Liver (tissue), 7 donors: ENCODE measurements at regions not wholly inside any gene's neighbourhood (a gene's known extent, or its start where the extent isn't known, plus 50 kb on each side); places are given as distances from the start of the nearest gene placed in this dataset.

Experiments
- DNase-seq: peaks from one replicate; pipeline ENCODE4 v3.0.0-alpha.2; 2017; ENCODE audit warnings: low spot score
- H3K27ac ChIP-seq, 2 donors: one replicate each; pipeline ENCODE4 v1.7.0; 2013; ENCODE audit warnings: inconsistent platforms in 2 of 2, low read length in 2 of 2, control low read depth in 1 of 2, low read depth in 1 of 2, mild to moderate bottlenecking in 1 of 2
- H3K27me3 ChIP-seq, 4 donors: one replicate each; pipeline versions ENCODE4 v1.6.1 to v1.7.0; 2013; ENCODE audit warnings: low read length in 3 of 4, inconsistent platforms in 1 of 4, mild to moderate bottlenecking in 1 of 4, moderate library complexity in 1 of 4; ENCODE audit not compliant: control insufficient read depth in 4 of 4, insufficient read depth in 4 of 4
- H3K36me3 ChIP-seq, 4 donors: one replicate each; pipeline versions ENCODE4 v1.6.1 to v1.7.0; 2013; ENCODE audit warnings: low read length in 3 of 4, mild to moderate bottlenecking in 3 of 4, low read depth in 1 of 4, moderate library complexity in 1 of 4; ENCODE audit not compliant: control insufficient read depth in 4 of 4, insufficient read depth in 3 of 4
- H3K4me1 ChIP-seq, 4 donors: one replicate each; pipeline versions ENCODE4 v1.6.1 to v1.7.0; 2013; ENCODE audit warnings: low read length in 3 of 4, mild to moderate bottlenecking in 3 of 4, moderate library complexity in 1 of 4; ENCODE audit not compliant: control insufficient read depth in 4 of 4, insufficient read depth in 4 of 4
- H3K4me3 ChIP-seq, 3 donors: one replicate each; pipeline versions ENCODE4 v1.6.1 to v1.7.0; 2013; ENCODE audit warnings: low read length in 3 of 3, control low read depth in 1 of 3, low read depth in 1 of 3, mild to moderate bottlenecking in 1 of 3
- H3K9ac ChIP-seq, 2 donors: one replicate each; pipeline ENCODE4 v1.7.0; 2013; ENCODE audit warnings: low read length in 2 of 2, mild to moderate bottlenecking in 2 of 2, moderate library complexity in 2 of 2, control low read depth in 1 of 2, low read depth in 1 of 2
- H3K9me3 ChIP-seq, 4 donors: one replicate each; pipeline versions ENCODE4 v1.6.1 to v1.7.0; 2013; ENCODE audit warnings: low read length in 3 of 4; ENCODE audit not compliant: control insufficient read depth in 4 of 4
- EGR1 ChIP-seq, 2 donors: IDR thresholded peaks; 2 replicates each; pipeline ENCODE4 v1.6.1; 2016 to 2018; ENCODE audit warnings: antibody characterized with exemption in 2 of 2, low read depth in 2 of 2
- FOXA1 ChIP-seq: IDR thresholded peaks from 2 replicates; pipeline ENCODE4 v1.6.1; 2016; ENCODE audit warnings: antibody characterized with exemption
- FOXA2 ChIP-seq: IDR thresholded peaks from 2 replicates; pipeline ENCODE4 v1.6.1; 2016; ENCODE audit warnings: antibody characterized with exemption
- GABPA ChIP-seq, 2 donors: IDR thresholded peaks in 1 of 2; conservative IDR thresholded peaks in 1 of 2; 2 replicates each; pipeline ENCODE4 v1.6.1; 2016; ENCODE audit warnings: antibody characterized with exemption in 2 of 2, mild to moderate bottlenecking in 1 of 2, moderate library complexity in 1 of 2
- HNF4A ChIP-seq, 2 donors: conservative IDR thresholded peaks; 2 replicates each; pipeline ENCODE4 v1.6.1; 2016; ENCODE audit warnings: antibody characterized with exemption in 2 of 2, mild to moderate bottlenecking in 2 of 2
- HNF4G ChIP-seq: IDR thresholded peaks from 2 replicates; pipeline ENCODE4 v1.6.1; 2016; ENCODE audit warnings: antibody characterized with exemption
- JUND ChIP-seq, 2 donors: IDR thresholded peaks; 2 replicates each; pipeline ENCODE4 v1.6.1; 2016; ENCODE audit warnings: antibody characterized with exemption in 2 of 2
- NR2F2 ChIP-seq: IDR thresholded peaks from 2 replicates; pipeline ENCODE4 v1.6.1; 2016; ENCODE audit warnings: antibody characterized with exemption
- RAD21 ChIP-seq, 2 donors: IDR thresholded peaks; 2 replicates each; pipeline ENCODE4 v1.6.1; 2016; ENCODE audit warnings: antibody characterized with exemption in 2 of 2, mild to moderate bottlenecking in 2 of 2
- RXRA ChIP-seq, 2 donors: IDR thresholded peaks; 2 replicates each; pipeline ENCODE4 v1.6.1; 2017 to 2018; ENCODE audit warnings: antibody characterized with exemption in 2 of 2, mild to moderate bottlenecking in 1 of 2
- SP1 ChIP-seq: IDR thresholded peaks from 2 replicates; pipeline ENCODE4 v1.6.1; 2018; ENCODE audit warnings: antibody characterized with exemption, mild to moderate bottlenecking
- TAF1 ChIP-seq: conservative IDR thresholded peaks from 2 replicates; pipeline ENCODE4 v1.6.1; 2016; ENCODE audit warnings: antibody characterized with exemption, mild to moderate bottlenecking
- WGBS: extraction: QIAGEN DNeasy Blood & Tissue Kit; methylation state at CpG from one replicate; pipeline ENCODE4 v1.1.7; 2013; 5-methylcytosine and 5-hydroxymethylcytosine counted together
- TF ChIP-seq, protein P1 (sequence below): IDR thresholded peaks from 2 replicates; pipeline ENCODE4 v1.6.1; 2016; ENCODE audit warnings: antibody characterized with exemption
- TF ChIP-seq, protein P2 (sequence below): IDR thresholded peaks from 2 replicates; pipeline ENCODE4 v1.6.1; 2016; ENCODE audit warnings: antibody characterized with exemption
- donor health status: healthy.
- donor health status: healthy.
- donor health status: healthy.
- donor health status: healthy.

DNA sequence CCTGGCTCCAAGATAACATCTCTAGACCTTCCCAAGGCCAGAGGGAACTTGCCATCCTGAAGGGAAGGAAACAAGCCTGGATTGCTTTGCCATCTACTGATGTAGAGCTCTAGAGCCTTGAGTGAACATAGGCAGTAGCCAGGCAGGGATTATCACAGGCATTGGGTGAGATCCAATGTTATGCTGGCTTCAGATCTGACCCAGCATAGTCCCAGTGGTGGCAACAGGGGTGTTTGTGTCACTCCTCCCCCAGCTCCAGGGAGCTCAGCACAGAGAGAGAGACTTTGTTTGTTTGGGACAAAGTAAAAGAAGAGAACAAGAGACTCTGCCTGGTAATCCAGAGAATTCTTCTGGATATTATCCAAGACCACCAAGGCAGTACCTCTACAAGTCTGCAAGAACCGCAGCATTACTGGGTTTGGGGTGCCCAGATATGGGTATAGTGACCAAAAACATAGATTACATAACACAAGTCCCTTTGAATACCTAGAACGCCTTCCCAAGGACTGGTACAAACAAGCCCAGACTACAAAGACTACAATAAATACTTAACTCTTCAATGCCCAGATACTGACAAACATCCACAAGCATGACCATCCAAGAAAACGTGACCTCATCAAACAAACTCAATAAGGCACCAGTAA is 137.6 kb upstream of the DAPK1 start:
- 59% methylated on average over 3 of the region's 3 CpGs for WGBS
- no peaks in the 10 kb centered on the region for H3K9me3 ChIP-seq

DNA sequence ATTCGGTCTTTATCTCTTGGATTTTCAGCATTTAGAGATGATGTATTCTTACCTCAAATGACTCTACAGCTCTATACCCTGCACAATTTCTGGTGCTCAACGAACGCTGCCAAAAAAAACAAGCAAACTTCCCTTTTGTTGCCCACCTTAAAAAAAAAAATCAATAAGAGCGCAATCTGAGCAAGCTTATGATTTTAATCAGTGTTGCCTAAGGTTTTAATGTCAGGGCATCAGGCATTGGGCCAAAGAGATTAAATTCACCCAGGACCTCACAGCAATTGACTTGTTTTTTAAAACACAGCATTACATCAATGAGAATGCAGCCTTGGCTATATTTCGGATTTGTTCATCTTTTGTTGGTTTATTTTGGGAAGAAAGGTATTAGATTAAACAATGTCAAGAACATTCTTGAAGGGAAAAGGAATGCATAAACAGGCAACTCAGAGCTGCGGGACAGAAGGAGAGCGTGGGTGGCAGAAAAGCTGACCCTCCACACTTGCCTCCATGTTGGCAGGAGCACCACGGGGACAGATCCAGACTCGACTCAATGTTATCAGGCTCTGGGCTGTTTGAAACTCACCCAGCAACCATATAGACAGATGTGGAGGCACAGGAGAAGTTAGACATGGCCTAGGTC is 127.5 kb upstream of the DAPK1 start:
- WGBS: 73% methylated on average over 9 of the region's 9 CpGs

More for the DNA sequence above, 137.6 kb upstream of the DAPK1 start:
- no peaks in the 10 kb centered on the region for H3K27me3 ChIP-seq
- H3K36me3 ChIP-seq: no peaks in the 10 kb centered on the region
- no peak for DNase-seq
- no peak overlapping the region for H3K9ac ChIP-seq
- H3K4me3 ChIP-seq: no peak overlapping the region
- peak in 1 of 2 donors; percentile 22 for TF ChIP-seq HNF4A (conservative IDR thresholded peaks at IDR 0.05)
- TF ChIP-seq RXRA (IDR thresholded peaks at IDR 0.05): peak; percentile 23 to 42
- TF ChIP-seq JUND (IDR thresholded peaks at IDR 0.05): no peak
- TF ChIP-seq RAD21 (IDR thresholded peaks at IDR 0.05): peak in 1 of 2 donors; percentile 44
- H3K4me1 ChIP-seq: no peaks in the 10 kb centered on the region
- no peak overlapping the region for H3K27ac ChIP-seq

DNA sequence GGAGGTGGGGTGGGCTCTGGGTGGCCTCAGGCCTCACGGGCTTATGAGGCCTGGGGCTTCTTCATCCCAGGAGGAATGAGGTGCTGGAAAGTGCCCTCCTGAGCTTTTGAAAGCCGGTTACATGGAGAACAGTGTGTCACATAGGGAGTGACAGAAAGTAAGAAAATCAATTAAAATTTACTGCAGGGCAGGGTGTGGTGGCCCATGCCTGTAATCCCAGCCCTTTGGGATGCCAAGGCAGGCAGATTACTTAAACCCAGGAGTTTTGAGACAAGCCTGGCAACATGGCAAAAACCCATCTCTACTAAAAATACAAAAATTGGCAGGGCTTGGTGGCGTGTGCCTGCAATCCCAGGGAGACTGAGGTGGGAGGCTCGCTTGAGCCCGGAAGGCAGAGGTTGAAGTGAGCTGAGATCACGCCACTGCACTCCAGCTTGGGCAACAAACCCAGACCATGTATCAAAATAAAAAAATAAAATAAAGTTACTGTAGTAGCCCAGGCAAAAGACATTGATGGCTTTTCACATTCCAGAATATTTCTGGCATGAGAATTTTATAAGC is 125.8 kb upstream of the DAPK1 start:
- TF ChIP-seq FOXA2: no peak
- TF ChIP-seq TAF1: no peak
- TF ChIP-seq SP1: no peak
- no peak for TF ChIP-seq FOXA1
- no peak for TF ChIP-seq EGR1 (IDR thresholded peaks at IDR 0.05; ENCODE audit: low read depth in 2 of 2)
- TF ChIP-seq HNF4G: no peak
- TF ChIP-seq RXRA (IDR thresholded peaks at IDR 0.05): no peak
- no peak for TF ChIP-seq GABPA (IDR thresholded peaks at IDR 0.05 in 1 of 2, conservative IDR thresholded peaks at IDR 0.05 in 1 of 2)
- no peak for TF ChIP-seq HNF4A (conservative IDR thresholded peaks at IDR 0.05)
- TF ChIP-seq, protein P1, sequence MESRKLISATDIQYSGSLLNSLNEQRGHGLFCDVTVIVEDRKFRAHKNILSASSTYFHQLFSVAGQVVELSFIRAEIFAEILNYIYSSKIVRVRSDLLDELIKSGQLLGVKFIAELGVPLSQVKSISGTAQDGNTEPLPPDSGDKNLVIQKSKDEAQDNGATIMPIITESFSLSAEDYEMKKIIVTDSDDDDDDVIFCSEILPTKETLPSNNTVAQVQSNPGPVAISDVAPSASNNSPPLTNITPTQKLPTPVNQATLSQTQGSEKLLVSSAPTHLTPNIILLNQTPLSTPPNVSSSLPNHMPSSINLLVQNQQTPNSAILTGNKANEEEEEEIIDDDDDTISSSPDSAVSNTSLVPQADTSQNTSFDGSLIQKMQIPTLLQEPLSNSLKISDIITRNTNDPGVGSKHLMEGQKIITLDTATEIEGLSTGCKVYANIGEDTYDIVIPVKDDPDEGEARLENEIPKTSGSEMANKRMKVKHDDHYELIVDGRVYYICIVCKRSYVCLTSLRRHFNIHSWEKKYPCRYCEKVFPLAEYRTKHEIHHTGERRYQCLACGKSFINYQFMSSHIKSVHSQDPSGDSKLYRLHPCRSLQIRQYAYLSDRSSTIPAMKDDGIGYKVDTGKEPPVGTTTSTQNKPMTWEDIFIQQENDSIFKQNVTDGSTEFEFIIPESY: no peak
- TF ChIP-seq, protein P2, sequence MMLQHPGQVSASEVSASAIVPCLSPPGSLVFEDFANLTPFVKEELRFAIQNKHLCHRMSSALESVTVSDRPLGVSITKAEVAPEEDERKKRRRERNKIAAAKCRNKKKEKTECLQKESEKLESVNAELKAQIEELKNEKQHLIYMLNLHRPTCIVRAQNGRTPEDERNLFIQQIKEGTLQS: no peak
- no peak for TF ChIP-seq NR2F2
- WGBS: 61% methylated on average over 6 of the region's 6 CpGs
- Histone ChIP-seq H3K9me3 (no peaks in the 10 kb centered on the region), H3K9ac (no peak overlapping the region), H3K27ac (peak overlapping the region in 1 of 2 donors; percentile 84), H3K4me1 (peaks cover 4 to 25% (median 18%) of the 10 kb centered on the region in 4 donors), H3K27me3 (no peaks in the 10 kb centered on the region), H3K4me3 (no peak overlapping the region), H3K36me3 (no peaks in the 10 kb centered on the region)
- DNase-seq: no peak

More for the DNA sequence above, 127.5 kb upstream of the DAPK1 start:
- TF ChIP-seq RAD21 (IDR thresholded peaks at IDR 0.05): no peak
- Histone ChIP-seq H3K27me3 (no peaks in the 10 kb centered on the region), H3K4me1 (peaks cover 4 to 25% (median 18%) of the 10 kb centered on the region in 4 donors), H3K4me3 (no peak overlapping the region), H3K27ac (no peak overlapping the region), H3K9me3 (no peaks in the 10 kb centered on the region), H3K9ac (no peak overlapping the region), H3K36me3 (no peaks in the 10 kb centered on the region)
- no peak for DNase-seq
